GM10266 (cell line): ENCODE measurements at regions not wholly inside any gene's neighbourhood (a gene's known extent, or its start where the extent isn't known, plus 50 kb on each side); places are given as distances from the start of the nearest gene placed in this dataset.

Experiments used
- DNase-seq: peaks from one replicate; pipeline ENCODE4 v3.0.0; 2012; ENCODE audit errors: extremely low spot score
- TF ChIP-seq, protein P1 (sequence below): IDR thresholded peaks from 2 replicates; pipeline ENCODE4 v1.5.1; 2012; ENCODE audit warnings: mild to moderate bottlenecking, low read depth; ENCODE audit not compliant: control insufficient read depth, insufficient read depth; ENCODE audit errors: missing control alignments

DNA sequence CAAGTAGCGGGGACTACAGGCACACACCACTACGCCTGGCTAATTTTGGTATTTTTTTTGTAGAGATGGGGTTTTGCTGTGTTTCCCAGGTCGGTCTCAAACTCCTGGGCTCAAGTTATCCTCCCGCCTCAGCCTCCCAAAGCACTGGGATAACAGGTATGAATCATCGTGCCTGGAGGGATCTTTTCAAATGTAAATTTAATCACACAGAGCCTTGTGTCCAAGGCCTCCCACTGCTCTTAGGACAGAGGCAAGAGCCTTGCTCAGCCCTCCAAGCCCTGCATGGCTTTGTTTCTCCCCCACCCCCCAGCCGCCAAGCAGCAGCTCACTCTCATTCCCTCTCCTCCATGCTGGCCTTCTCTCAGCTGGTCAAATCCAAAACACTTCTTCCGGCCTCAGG, 75.3 kb upstream of the CREB3L1 start:
- no peak for DNase-seq
- TF ChIP-seq, protein P1, sequence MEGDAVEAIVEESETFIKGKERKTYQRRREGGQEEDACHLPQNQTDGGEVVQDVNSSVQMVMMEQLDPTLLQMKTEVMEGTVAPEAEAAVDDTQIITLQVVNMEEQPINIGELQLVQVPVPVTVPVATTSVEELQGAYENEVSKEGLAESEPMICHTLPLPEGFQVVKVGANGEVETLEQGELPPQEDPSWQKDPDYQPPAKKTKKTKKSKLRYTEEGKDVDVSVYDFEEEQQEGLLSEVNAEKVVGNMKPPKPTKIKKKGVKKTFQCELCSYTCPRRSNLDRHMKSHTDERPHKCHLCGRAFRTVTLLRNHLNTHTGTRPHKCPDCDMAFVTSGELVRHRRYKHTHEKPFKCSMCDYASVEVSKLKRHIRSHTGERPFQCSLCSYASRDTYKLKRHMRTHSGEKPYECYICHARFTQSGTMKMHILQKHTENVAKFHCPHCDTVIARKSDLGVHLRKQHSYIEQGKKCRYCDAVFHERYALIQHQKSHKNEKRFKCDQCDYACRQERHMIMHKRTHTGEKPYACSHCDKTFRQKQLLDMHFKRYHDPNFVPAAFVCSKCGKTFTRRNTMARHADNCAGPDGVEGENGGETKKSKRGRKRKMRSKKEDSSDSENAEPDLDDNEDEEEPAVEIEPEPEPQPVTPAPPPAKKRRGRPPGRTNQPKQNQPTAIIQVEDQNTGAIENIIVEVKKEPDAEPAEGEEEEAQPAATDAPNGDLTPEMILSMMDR: no peak

GRCh38 chr11:46200537-46201281, 76.8 kb upstream of the CREB3L1 start:
- no peak for DNase-seq
- TF ChIP-seq, protein P1: no peak

DNA sequence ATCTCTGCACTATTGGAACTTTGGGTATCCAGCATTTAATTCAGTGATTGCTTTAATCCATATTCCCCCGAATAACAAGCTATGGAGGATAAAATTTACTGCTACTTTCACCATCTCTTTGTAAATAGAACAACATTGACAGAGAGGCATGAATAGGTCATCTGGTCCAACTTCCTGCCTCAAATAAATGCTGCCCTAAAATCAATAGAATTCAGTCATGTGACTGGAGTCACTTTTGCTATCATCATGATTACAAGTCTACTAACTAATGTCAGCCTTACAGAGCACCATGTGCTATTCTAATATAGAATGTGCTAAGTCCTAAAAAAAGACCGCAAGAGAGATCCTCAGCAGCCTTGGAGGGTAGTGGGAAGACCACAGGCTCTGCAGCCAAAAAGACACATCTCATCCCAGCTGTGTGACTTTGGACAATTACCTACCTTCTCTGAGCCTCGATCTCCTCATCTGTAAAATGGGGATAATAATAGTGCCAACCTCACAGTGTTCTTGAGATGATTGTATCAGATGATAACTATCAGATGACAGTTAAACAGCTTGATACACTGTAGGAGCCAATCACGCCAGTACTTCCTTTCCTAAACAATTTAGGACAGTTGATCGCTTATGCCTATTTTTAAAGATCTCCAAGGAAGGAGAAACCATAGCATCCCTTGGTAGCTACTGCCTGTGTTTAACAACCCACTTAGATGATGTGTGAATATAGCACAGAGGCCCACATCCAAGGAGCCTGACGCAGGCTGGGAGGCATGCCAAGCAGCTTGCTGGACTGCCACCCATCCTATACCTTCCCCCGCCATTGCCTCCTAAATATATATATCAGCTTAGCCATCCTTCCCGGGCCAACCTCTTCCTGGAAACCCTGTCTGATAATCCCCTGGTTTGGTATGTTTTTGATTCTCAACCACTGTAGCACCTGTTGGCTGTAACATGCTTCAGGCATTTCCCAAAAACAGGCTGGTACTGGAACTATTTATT, 77.3 kb upstream of the PHF21A start:
- no peak for DNase-seq
- TF ChIP-seq, protein P1: no peak

DNA sequence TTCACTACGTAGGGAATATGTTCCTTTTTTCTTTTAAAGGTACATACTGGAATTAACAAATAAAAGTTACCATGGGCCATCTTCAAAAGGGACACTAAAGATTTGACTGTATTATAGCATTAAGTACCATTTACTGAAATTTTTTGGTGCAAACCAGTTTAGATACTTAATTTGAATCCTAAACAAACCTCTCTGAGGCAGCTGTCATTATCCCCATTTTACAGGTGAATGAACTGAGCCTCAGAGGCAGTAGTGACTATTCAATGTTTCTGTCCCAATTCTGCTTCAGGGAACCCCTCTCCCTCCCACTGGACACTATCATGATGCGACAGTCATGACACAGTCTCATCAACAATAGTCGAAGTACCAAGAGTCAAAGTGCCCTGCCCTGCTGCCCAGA, 76.2 kb upstream of the PHF21A start:
- DNase-seq: no peak
- TF ChIP-seq, protein P1: no peak

DNA sequence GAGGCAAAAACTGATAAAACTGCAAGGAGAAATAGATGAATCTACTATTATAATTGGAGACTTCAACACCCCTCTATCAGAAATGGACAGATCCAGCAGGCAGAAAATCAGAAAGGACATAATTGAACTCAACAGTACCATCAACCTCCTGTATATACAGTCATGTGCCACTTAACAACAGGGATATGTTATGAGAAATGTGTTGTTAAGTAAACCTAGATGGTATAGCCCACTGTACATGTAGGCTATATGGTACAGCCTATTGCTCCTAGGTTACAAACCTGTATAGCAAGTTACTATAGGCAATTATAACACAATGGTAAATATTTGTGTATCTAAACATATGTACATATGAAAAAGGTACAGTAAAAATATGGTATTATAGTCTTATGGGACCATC, 66.8 kb upstream of the PHF21A start:
- DNase-seq: no peak
- TF ChIP-seq, protein P1: no peak

- DNase-seq: no peak
- TF ChIP-seq, protein P1: no peak
These were observed 62.6 kb upstream of the PHF21A start for GRCh38 chr11:46183819-46184218.

GRCh38 chr11:46181843-46182424, 60.7 kb upstream of the PHF21A start:
- TF ChIP-seq, protein P1: no peak
- no peak for DNase-seq
